ENCODE measurements at regions not wholly inside any gene's neighbourhood (a gene's known extent, or its start where the extent isn't known, plus 50 kb on each side); places are given as distances from the start of the nearest gene placed in this dataset.

- Histone ChIP-seq H3K9me3 (no peaks in the 10 kb centered on the region), H3K27me3 (no peaks in the 10 kb centered on the region), H3K27ac (no peak overlapping the region), H3K4me3 (no peak overlapping the region), H3K4me1 (no peaks in the 10 kb centered on the region), H3K36me3 (no peaks in the 10 kb centered on the region)
- ATAC-seq (ENCODE audit: low FRiP score in 2 of 2) (no peak), DNase-seq (no peak)
- TF ChIP-seq CTCF (IDR thresholded peaks at IDR 0.05), result no peak
- no peak for TF ChIP-seq EP300 (IDR thresholded peaks at IDR 0.05)
- no peak for TF ChIP-seq POLR2A (IDR thresholded peaks at IDR 0.05)
- TF ChIP-seq POLR2AphosphoS5 (IDR thresholded peaks at IDR 0.05), result no peak
These were observed 951.2 kb downstream of the PCDH18 start for GRCh38 chr4:136581119-136581518.

DNA sequence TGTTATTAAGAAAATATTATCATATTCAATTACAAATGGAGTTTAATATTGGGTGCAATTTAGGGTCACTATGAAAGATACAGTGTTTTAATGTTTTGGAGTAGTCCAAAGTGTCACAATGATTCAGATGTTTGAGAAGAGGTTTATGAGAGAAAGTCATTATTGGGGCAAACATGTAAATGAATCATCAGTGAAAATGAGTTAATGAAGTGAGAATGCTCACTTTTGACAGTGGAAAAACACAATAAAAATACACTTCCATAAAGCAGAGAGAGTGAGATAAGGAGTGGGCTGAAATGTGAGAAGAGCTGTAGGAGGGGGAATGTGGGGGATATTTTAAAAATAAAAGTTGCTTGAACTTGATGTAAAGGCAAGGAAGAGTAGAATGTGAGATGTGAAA, 957.1 kb downstream of the PCDH18 start:
- DNase-seq (no peak), ATAC-seq (ENCODE audit: low FRiP score in 2 of 2) (no peak)
- TF ChIP-seq POLR2AphosphoS5 (IDR thresholded peaks at IDR 0.05) (no peak), EP300 (IDR thresholded peaks at IDR 0.05) (no peak), POLR2A (IDR thresholded peaks at IDR 0.05) (no peak), CTCF (IDR thresholded peaks at IDR 0.05) (no peak)
- no peaks in the 10 kb centered on the region for H3K27me3 ChIP-seq
- H3K9me3 ChIP-seq, result no peaks in the 10 kb centered on the region
- H3K4me1 ChIP-seq, result no peaks in the 10 kb centered on the region
- H3K27ac ChIP-seq, result no peak overlapping the region
- H3K36me3 ChIP-seq, result no peaks in the 10 kb centered on the region
- H3K4me3 ChIP-seq, result no peak overlapping the region

GRCh38 chr4:136573460-136573859, 958.8 kb downstream of the PCDH18 start:
- H3K9me3 ChIP-seq, result no peaks in the 10 kb centered on the region
- H3K27me3 ChIP-seq, result no peaks in the 10 kb centered on the region
- H3K36me3 ChIP-seq, result no peaks in the 10 kb centered on the region
- no peaks in the 10 kb centered on the region for H3K4me1 ChIP-seq
- no peak overlapping the region for H3K27ac ChIP-seq
- WGBS, 2 donors, result 51 to 55% methylated on average over 4 of the region's 4 CpGs
- DNase-seq (no peak), ATAC-seq (ENCODE audit: low FRiP score in 2 of 2) (no peak)
- H3K4me3 ChIP-seq, result no peak overlapping the region
- TF ChIP-seq POLR2AphosphoS5 (IDR thresholded peaks at IDR 0.05), result no peak
- TF ChIP-seq CTCF (IDR thresholded peaks at IDR 0.05), result no peak
- TF ChIP-seq EP300 (IDR thresholded peaks at IDR 0.05), result no peak
- no peak for TF ChIP-seq POLR2A (IDR thresholded peaks at IDR 0.05)

DNA sequence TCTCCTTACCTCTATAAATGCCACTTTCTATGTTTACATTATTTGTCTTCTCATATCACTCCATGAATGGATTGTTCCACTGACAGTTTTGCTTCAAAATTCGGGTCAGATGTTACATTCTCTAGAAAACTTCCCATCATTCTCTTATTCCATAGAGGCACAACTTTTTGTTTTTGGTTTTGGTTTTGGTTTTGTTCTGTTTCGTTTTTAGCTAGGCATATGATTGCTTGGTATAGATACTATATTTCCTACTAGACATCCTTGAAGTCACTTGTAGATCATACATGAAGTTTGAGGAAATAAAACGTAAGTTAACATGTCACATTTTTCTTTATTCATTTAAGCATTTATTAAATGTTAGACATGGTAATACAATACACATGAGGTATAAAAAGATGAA, 961.0 kb downstream of the PCDH18 start:
- DNase-seq, result no peak
- Histone ChIP-seq H3K27ac (no peak overlapping the region), H3K27me3 (no peaks in the 10 kb centered on the region), H3K4me1 (no peaks in the 10 kb centered on the region), H3K36me3 (no peaks in the 10 kb centered on the region), H3K4me3 (no peak overlapping the region), H3K9me3 (no peaks in the 10 kb centered on the region)
- no peak for TF ChIP-seq CTCF (IDR thresholded peaks at IDR 0.05)
- TF ChIP-seq POLR2AphosphoS5 (IDR thresholded peaks at IDR 0.05), result no peak
- no peak for TF ChIP-seq EP300 (IDR thresholded peaks at IDR 0.05)
- no peak for TF ChIP-seq POLR2A (IDR thresholded peaks at IDR 0.05)
- WGBS, 2 donors, result 53 to 62% methylated on average over 3 of the region's 3 CpGs
- no peak for ATAC-seq (ENCODE audit: low FRiP score in 2 of 2)

DNA sequence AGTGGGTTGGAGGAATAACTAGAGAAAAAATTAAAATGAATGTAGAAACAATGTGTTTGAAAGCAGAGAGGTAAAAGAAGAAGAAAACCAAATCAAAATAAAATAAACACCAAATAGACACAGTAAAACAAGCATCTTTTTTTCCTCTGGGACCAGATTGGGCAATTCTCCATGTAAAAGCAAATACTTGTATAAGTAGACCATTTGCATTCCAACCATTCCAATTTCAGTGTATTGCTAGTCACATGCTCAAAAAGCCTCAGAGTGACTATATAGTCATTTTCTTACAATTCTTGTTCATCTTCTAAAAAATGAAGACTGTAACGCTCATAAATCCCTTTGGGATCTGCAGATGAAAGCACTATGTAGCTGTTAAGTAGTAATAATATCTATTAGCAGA, 969.5 kb downstream of the PCDH18 start:
- TF ChIP-seq EP300 (IDR thresholded peaks at IDR 0.05) (no peak), POLR2AphosphoS5 (IDR thresholded peaks at IDR 0.05) (no peak), POLR2A (IDR thresholded peaks at IDR 0.05) (no peak), CTCF (IDR thresholded peaks at IDR 0.05) (no peak)
- Histone ChIP-seq H3K9me3 (no peaks in the 10 kb centered on the region), H3K27me3 (no peaks in the 10 kb centered on the region), H3K27ac (no peak overlapping the region), H3K4me1 (no peaks in the 10 kb centered on the region), H3K36me3 (no peaks in the 10 kb centered on the region), H3K4me3 (no peak overlapping the region)
- WGBS, 2 donors, result 58 to 61% methylated on average over 1 of the region's 1 CpG
- DNase-seq (no peak), ATAC-seq (ENCODE audit: low FRiP score in 2 of 2) (no peak)
